Epithelial cell of proximal tubule (primary cell): ENCODE measurements at regions not wholly inside any gene's neighbourhood (a gene's known extent, or its start where the extent isn't known, plus 50 kb on each side); places are given as distances from the start of the nearest gene placed in this dataset.

ENCODE experiments used
- DNase-seq: peaks from one replicate; pipeline ENCODE4 v3.0.0-alpha.2; 2011; ENCODE audit warnings: low read depth
- H3K4me3 ChIP-seq: 2 replicates; pipeline ENCODE4 v1.5.1; 2011; ENCODE audit warnings: low read depth, mild to moderate bottlenecking, low read length
- CTCF ChIP-seq: conservative IDR thresholded peaks from 2 replicates; pipeline ENCODE4 v1.5.1; 2012; ENCODE audit warnings: low read depth, mild to moderate bottlenecking, low read length

GRCh38 chrX:121949041-121949760, 901.8 kb downstream of the GLUD2 start:
- TF ChIP-seq CTCF = no peak
- DNase-seq = no peak

GRCh38 chrX:121958886-121959285, 911.5 kb downstream of the GLUD2 start:
- no peak for TF ChIP-seq CTCF
- DNase-seq = no peak
- H3K4me3 ChIP-seq = no peak overlapping the region

More at GRCh38 chrX:121949041-121949760, 901.8 kb downstream of the GLUD2 start:
- H3K4me3 ChIP-seq = no peak overlapping the region

DNA sequence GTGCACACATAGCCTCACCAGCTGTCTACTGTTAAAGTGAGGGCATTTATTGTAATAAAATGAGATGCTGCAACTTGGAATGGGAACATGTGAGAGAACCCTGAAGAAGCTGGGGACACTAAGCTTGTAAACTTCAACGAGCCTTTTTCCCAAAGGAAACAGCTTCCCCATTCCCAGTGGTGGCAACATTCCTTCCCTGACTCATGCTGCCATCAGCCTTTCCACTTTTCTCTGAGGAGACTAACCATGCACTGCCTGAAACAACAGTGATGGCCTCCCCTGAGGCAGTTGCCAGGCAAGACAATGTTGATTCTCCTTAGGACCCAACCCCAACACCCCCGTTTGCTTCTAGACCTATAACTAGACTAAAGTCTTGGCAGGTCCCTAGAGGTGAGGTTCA, 928.3 kb downstream of the GLUD2 start:
- H3K4me3 ChIP-seq = no peak overlapping the region
- TF ChIP-seq CTCF = no peak
- DNase-seq = no peak

DNA sequence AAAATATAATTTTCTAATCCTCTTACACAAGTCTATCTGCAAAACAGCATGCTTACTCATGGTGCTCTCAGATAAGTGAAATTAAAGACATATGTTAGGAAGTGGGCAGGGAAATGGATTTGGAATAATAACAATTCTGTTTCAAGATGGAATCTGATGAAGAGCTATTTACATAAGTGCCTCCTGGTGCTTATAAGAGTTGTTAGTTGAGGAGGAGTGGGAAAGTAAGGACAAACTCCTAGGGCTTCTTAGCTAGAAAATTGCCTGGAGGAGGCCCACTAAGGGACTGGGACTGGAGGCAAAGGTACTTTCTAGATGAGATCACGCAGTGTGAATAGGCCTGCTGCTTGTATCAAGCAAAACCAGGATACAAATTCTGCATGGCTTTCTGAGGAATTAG, 939.8 kb downstream of the GLUD2 start:
- TF ChIP-seq CTCF = no peak
- H3K4me3 ChIP-seq = no peak overlapping the region
- no peak for DNase-seq

DNA sequence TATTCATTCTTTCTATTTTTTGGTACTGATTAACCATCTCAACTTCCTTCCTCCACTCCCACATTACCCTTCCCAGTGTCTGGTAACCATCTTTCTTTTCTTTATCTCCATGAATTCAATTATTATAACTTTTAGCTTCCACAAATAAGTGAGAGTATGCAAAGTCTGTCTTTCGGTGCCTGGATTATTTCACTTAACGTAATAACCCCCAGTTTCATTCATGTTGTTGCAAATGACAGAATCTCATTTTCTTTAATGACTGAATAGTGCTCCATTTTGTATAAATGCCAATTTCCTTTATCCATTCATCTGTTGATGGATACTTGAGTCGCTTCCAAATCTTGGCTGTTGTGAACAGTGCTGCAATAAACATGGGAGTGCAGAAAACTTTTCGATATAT, 940.4 kb downstream of the GLUD2 start:
- no peak for DNase-seq
- H3K4me3 ChIP-seq = no peak overlapping the region
- TF ChIP-seq CTCF = no peak

DNA sequence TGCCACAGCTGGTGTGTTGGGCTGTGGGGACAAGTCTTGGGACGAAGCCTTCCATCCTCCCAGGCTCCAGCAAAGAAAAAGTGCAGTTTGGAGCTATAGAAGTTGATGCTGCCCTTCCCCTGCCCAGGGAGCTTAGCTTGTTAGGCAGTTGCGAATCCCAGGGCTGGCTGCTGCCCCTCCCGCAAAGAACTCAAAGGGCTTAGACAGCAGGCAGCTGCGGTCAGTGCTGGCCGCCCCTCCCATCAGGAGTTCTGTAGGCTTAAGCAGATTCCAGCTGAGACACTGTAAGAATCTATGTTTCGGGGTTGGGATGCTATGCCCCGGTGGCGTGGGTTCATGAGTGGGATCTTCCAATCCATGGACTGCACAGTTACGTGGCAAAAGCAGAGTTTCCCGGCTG, 956.7 kb downstream of the GLUD2 start:
- no peak for DNase-seq
- no peak for TF ChIP-seq CTCF
- H3K4me3 ChIP-seq = no peak overlapping the region

- no peak for DNase-seq
- TF ChIP-seq CTCF = no peak
Measured at GRCh38 chrX:122026665-122027064, 979.3 kb downstream of the GLUD2 start.

More at GRCh38 chrX:122026665-122027064, 979.3 kb downstream of the GLUD2 start:
- no peak overlapping the region for H3K4me3 ChIP-seq
